ENCODE measurements at regions not wholly inside any gene's neighbourhood (a gene's known extent, or its start where the extent isn't known, plus 50 kb on each side); places are given as distances from the start of the nearest gene placed in this dataset.

GRCh38 chr4:65202853-65203236, 467.4 kb downstream of the EPHA5 start:
- TF ChIP-seq, protein P1, sequence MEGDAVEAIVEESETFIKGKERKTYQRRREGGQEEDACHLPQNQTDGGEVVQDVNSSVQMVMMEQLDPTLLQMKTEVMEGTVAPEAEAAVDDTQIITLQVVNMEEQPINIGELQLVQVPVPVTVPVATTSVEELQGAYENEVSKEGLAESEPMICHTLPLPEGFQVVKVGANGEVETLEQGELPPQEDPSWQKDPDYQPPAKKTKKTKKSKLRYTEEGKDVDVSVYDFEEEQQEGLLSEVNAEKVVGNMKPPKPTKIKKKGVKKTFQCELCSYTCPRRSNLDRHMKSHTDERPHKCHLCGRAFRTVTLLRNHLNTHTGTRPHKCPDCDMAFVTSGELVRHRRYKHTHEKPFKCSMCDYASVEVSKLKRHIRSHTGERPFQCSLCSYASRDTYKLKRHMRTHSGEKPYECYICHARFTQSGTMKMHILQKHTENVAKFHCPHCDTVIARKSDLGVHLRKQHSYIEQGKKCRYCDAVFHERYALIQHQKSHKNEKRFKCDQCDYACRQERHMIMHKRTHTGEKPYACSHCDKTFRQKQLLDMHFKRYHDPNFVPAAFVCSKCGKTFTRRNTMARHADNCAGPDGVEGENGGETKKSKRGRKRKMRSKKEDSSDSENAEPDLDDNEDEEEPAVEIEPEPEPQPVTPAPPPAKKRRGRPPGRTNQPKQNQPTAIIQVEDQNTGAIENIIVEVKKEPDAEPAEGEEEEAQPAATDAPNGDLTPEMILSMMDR (IDR thresholded peaks at IDR 0.05), result no peak
- TF ChIP-seq POLR2AphosphoS5 (IDR thresholded peaks at IDR 0.05), result no peak

Data from breast epithelium (tissue), 3 donors.